ENCODE measurements at regions not wholly inside any gene's neighbourhood (a gene's known extent, or its start where the extent isn't known, plus 50 kb on each side); places are given as distances from the start of the nearest gene placed in this dataset.

DNA sequence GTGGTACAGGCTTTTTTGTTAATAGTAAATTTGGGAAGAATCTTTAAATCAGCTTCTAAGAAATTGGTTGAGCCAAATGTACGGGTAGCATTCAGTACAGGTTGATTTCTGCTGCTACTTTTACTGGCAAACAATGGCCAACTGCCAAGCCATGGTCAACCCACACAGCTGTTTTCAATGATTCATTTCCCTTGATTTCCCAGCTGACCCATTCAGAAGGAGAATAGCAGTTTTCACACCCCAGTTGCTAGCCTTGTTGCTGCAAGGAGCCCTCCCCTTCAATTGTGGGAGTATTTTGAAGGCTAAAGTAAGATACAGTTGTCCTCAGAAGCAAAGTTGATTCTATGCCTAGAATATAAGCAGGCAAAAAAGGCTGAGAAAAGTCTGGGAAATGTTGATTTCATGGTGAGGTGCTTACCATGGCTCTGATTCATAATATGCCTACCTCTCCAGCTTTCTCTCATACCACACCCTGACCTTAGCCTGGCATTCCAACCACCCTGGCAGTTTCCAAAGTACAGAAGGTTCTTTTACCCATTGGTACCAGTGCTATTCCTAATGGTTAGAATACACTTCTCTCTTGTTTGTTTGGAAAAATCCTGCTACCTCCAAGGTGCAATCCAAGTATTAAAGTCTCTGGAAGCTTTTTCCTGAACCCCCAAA is 320.3 kb upstream of the TGFBR2 start:
- TF ChIP-seq, protein P1, sequence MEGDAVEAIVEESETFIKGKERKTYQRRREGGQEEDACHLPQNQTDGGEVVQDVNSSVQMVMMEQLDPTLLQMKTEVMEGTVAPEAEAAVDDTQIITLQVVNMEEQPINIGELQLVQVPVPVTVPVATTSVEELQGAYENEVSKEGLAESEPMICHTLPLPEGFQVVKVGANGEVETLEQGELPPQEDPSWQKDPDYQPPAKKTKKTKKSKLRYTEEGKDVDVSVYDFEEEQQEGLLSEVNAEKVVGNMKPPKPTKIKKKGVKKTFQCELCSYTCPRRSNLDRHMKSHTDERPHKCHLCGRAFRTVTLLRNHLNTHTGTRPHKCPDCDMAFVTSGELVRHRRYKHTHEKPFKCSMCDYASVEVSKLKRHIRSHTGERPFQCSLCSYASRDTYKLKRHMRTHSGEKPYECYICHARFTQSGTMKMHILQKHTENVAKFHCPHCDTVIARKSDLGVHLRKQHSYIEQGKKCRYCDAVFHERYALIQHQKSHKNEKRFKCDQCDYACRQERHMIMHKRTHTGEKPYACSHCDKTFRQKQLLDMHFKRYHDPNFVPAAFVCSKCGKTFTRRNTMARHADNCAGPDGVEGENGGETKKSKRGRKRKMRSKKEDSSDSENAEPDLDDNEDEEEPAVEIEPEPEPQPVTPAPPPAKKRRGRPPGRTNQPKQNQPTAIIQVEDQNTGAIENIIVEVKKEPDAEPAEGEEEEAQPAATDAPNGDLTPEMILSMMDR (IDR thresholded peaks at IDR 0.05; ENCODE audit: borderline replicate concordance, control extremely low read depth, extremely low read depth, insufficient read depth, missing control alignments) = no peak
- in situ Hi-C loops (cut with MboI; ENCODE audit: low sequenced_read_pairs, unreplicated experiment) = no loop called here
- DNase-seq (ENCODE audit: low spot score) = no peak

DNA sequence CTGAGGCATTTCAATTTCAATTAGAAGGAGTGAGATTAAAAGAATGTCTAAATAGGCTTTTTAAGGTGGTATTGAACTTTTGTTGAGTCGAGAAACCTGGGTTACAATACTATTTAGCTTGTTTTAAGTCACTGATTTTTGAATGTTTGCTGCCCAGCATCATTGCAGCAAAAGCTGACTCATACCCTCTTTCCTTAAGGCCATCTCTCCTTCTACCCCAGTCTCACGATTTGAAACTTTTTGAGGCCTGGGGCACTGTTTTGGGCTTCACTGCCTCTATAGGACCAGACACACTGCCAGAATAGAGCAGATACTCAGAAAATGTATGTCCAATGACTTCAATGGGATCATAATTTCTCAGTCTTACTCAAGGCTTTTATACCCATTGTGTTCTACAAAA is 319.6 kb upstream of the TGFBR2 start:
- TF ChIP-seq, protein P1 (IDR thresholded peaks at IDR 0.05; ENCODE audit: borderline replicate concordance, control extremely low read depth, extremely low read depth, insufficient read depth, missing control alignments) = no peak
- in situ Hi-C loops (cut with MboI; ENCODE audit: low sequenced_read_pairs, unreplicated experiment) = no loop called here
- no peak for DNase-seq (ENCODE audit: low spot score)

DNA sequence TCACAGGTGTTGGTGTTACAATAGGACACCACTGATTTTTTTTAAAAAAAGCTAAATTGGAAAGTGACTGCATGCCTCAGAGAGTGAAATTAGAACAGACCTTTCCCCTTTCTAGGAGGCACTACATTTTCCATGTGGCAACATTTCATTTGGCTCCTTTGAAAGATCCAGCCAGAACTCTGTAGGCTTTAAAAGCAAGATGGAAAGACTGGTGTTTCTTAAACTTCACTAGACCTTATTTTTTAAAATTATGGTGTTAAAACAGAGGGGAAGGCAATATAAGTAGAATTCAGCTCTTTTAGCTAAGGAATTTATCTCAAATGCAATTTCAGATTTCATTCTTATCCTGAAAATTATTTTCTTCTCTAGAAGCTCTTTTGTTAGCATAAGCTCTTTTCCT is 317.6 kb upstream of the TGFBR2 start:
- TF ChIP-seq, protein P1 (IDR thresholded peaks at IDR 0.05; ENCODE audit: borderline replicate concordance, control extremely low read depth, extremely low read depth, insufficient read depth, missing control alignments) = no peak
- no peak for DNase-seq (ENCODE audit: low spot score)
- in situ Hi-C loops (cut with MboI; ENCODE audit: low sequenced_read_pairs, unreplicated experiment) = no loop called here

DNA sequence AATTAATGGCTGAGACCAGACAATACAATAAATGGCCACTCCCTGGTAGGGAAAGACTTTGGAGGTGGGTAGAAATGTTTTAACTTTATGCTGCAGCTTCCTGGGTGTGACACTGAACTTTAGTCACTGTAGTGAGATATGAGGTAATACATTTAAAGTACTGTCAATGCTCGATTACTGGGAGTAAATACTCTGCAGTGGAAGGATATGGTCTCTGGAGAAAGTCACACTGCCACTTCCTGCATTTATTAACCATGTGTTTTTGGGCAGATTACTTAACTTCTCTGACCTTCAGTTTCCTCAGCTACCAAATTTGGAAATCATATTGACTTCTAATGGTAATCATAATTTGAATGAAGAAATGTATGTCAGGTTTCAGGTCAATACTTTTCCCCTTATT is 317.1 kb upstream of the TGFBR2 start:
- in situ Hi-C loops (cut with MboI; ENCODE audit: low sequenced_read_pairs, unreplicated experiment) = no loop called here
- DNase-seq (ENCODE audit: low spot score) = no peak
- TF ChIP-seq, protein P1 (IDR thresholded peaks at IDR 0.05; ENCODE audit: borderline replicate concordance, control extremely low read depth, extremely low read depth, insufficient read depth, missing control alignments) = no peak

DNA sequence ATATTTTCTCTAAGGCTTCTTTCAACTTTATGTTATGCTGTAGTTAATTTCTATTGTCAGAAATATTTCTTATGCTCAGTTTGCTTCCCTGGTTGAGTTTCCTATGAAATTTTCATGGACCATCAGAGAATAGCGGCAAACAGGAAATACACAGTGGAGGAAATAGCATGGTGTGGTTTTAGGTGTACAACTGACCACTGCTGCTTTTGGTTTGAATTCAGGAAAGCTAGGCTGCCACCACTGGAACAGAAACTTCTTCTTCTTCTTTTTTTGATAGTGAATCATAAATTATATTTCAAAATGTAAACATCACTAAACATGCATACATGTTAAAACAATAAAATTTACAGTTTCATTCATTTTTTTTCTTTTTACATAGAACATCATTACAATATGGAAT is 316.6 kb upstream of the TGFBR2 start:
- TF ChIP-seq, protein P1 (IDR thresholded peaks at IDR 0.05; ENCODE audit: borderline replicate concordance, control extremely low read depth, extremely low read depth, insufficient read depth, missing control alignments) = no peak
- in situ Hi-C loops (cut with MboI; ENCODE audit: low sequenced_read_pairs, unreplicated experiment) = no loop called here
- no peak for DNase-seq (ENCODE audit: low spot score)

DNA sequence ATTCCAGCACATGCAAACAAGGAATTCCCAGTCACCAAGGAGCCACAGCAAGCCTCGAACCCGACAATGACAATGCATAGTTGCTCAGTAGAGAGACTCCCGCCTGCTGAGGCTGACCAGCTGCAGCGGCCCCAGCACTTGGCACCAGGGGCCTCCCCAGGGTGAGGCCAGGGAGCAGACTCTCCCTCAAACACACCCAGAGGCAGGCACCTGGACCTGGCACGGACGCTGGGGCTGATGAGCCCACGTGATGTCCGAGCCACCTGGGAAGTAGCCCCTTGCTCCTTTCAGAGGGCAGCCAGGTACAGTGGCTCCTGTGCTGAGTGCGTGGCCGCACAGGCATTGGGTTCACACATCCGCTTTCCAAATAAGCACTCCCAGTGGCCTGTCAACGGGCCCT is 315.9 kb upstream of the TGFBR2 start:
- TF ChIP-seq, protein P1 (IDR thresholded peaks at IDR 0.05; ENCODE audit: borderline replicate concordance, control extremely low read depth, extremely low read depth, insufficient read depth, missing control alignments) = no peak
- no peak for DNase-seq (ENCODE audit: low spot score)
- in situ Hi-C loops (cut with MboI; ENCODE audit: low sequenced_read_pairs, unreplicated experiment) = no loop called here
